Stomach (tissue), 8 donors: ENCODE measurements at regions not wholly inside any gene's neighbourhood (a gene's known extent, or its start where the extent isn't known, plus 50 kb on each side); places are given as distances from the start of the nearest gene placed in this dataset.
"Not testable (repeated sequence)": the region's sequence is repeated elsewhere in the genome, so short reads cannot be mapped to it uniquely, and the experiment has no call there.

Experiments used
- DNase-seq, 2 donors: peaks; one replicate each; pipeline versions ENCODE4 v3.0.0 to v3.0.0-alpha.2; 2013 to 2019
- H3K27ac ChIP-seq, 5 donors: fragments of 200-600 bp in 4 of 5; sonication (generic) in 4 of 5; one replicate each; pipeline ENCODE4 v1.5.1; 2013 to 2019; ENCODE audit warnings: mild to moderate bottlenecking in 1 of 5, moderate library complexity in 1 of 5
- H3K27me3 ChIP-seq, 3 donors: fragments of 200-600 bp; sonication (generic); one replicate each; pipeline ENCODE4 v1.5.1; 2017 to 2019; ENCODE audit warnings: mixed run types in 1 of 3
- H3K36me3 ChIP-seq, 4 donors: fragments of 200-600 bp; sonication (generic); 1 replicate in 3 of 4; 2 replicates in 1 of 4; pipeline ENCODE4 v1.5.1; 2016 to 2019
- H3K4me1 ChIP-seq, 4 donors: fragments of 200-600 bp; sonication (generic); one replicate each; pipeline ENCODE4 v1.5.1; 2016 to 2019
- H3K4me3 ChIP-seq, 4 donors: fragments of 200-600 bp; sonication (generic) in 3 of 4; one replicate each; pipeline ENCODE4 v1.5.1; 2016 to 2019; ENCODE audit warnings: mild to moderate bottlenecking in 1 of 4
- H3K9me3 ChIP-seq, 4 donors: fragments of 200-600 bp; sonication (generic); one replicate each; pipeline ENCODE4 v1.5.1; 2016 to 2019
- CTCF ChIP-seq, 7 experiments: fragments of 450-650 bp in 4 of 7; fragments of 200-600 bp in 3 of 7; sonication (generic) in 3 of 7; IDR thresholded peaks; one replicate each; pipeline ENCODE4 v1.5.1; 2016 to 2019; ENCODE audit warnings: antibody characterized with exemption in 7 of 7, control low read depth in 2 of 7, mild to moderate bottlenecking in 1 of 7
- EP300 ChIP-seq: sonication (generic); formaldehyde crosslinking; IDR thresholded peaks from one replicate; pipeline ENCODE4 v1.6.1; 2017; ENCODE audit warnings: antibody characterized with exemption
- POLR2A ChIP-seq, 4 donors: fragments of 450-650 bp; IDR thresholded peaks; one replicate each; pipeline ENCODE4 v1.6.1; 2016; ENCODE audit warnings: antibody characterized with exemption in 4 of 4, control low read depth in 2 of 4, mild to moderate bottlenecking in 1 of 4, moderate library complexity in 1 of 4
- POLR2AphosphoS5 ChIP-seq, 3 donors: sonication (generic); formaldehyde crosslinking; IDR thresholded peaks; one replicate each; pipeline ENCODE4 v1.6.1; 2016; ENCODE audit warnings: antibody characterized with exemption in 3 of 3
- WGBS, 5 donors: extraction: QIAGEN DNeasy Blood & Tissue Kit in 3 of 5; methylation state at CpG; one replicate each; pipeline versions ENCODE4 v1.1.5 to v1.1.7; 2013 to 2018; 5-methylcytosine and 5-hydroxymethylcytosine counted together
- intact Hi-C: fragments of 100-400 bp; cut with DNase I; formaldehyde crosslinking; loops from one replicate; pipeline ENCODE4 v1.15.1; 2023; ENCODE audit warnings: low total_unique reads
- donor health status: healthy with polysubstance abuse.
- donor health status: Bipolar disorder and iron deficiency.
- donor health status: healthy.

DNA sequence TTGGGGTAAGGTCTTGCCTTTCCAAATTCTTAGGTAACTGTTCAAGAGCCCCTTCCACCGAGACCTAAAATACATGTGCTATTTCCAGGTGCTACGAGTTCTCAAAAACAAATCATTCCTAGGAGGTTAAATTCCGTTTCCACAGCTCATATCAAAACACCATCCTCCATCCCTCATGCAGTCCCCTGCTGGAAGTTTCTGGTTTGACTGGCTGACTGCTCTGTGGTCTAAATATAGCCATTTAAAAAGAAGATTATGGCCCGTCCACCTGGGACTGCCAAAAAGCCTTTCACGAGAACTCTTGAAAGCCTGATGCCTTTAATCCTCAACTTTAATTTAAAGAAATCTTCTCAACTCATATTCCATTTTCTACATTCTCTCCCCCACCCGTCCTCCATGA lies 201.5 kb upstream of the MYL2 start:
- H3K9me3 ChIP-seq: peaks cover 0 to 3% (median 0%) of the 10 kb centered on the region in 4 donors
- no peak overlapping the region for H3K27ac ChIP-seq
- DNase-seq: peak in 1 of 2 donors; percentile 25
- peaks cover 0 to 9% (median 0%) of the 10 kb centered on the region in 4 donors for H3K4me1 ChIP-seq
- H3K36me3 ChIP-seq: no peaks in the 10 kb centered on the region
- H3K4me3 ChIP-seq: no peak overlapping the region
- WGBS, 5 donors: 36 to 59% (median 49%) methylated on average over 6 of the region's 6 CpGs
- no peaks in the 10 kb centered on the region for H3K27me3 ChIP-seq
- intact Hi-C loops: no loop called here
- TF ChIP-seq CTCF (IDR thresholded peaks at IDR 0.05) (no peak), POLR2AphosphoS5 (IDR thresholded peaks at IDR 0.05) (no peak), POLR2A (IDR thresholded peaks at IDR 0.05) (no peak), EP300 (no peak)

- Histone ChIP-seq H3K9me3 (peaks cover 0 to 3% (median under 1%) of the 10 kb centered on the region in 4 donors), H3K4me1 (peaks cover 0 to 9% (median 0%) of the 10 kb centered on the region in 4 donors), H3K27me3 (no peaks in the 10 kb centered on the region), H3K36me3 (no peaks in the 10 kb centered on the region), H3K27ac (no peak overlapping the region), H3K4me3 (no peak overlapping the region)
- TF ChIP-seq CTCF (IDR thresholded peaks at IDR 0.05) (no peak), POLR2AphosphoS5 (IDR thresholded peaks at IDR 0.05) (no peak), EP300 (no peak), POLR2A (IDR thresholded peaks at IDR 0.05) (no peak)
- intact Hi-C loops: no loop called here
- WGBS, 5 donors: 35 to 55% (median 43%) methylated on average over 5 of the region's 5 CpGs
- no peak for DNase-seq
Observed at GRCh38 chr12:111120578-111120977, 200.2 kb upstream of the MYL2 start.

DNA sequence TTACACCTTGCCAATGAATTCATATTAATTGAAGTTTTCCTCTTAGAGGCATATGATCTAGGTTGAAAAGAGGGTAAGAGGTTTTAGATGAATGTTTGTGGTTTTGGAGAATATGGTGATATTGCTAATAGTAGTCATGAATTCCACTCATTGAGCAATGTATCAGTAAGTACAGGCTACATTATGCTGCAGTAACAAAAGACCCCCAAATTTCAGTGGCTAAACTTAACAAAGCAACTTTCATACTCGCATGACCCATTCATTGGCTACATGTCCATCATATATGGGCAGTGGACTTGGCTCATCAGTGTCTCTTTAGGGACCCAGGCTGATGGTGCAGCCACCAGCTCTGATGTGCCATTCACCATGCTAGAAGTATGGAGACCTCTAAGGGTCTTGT lies 196.6 kb upstream of the MYL2 start:
- H3K4me3 ChIP-seq: no peak overlapping the region
- peaks cover 0 to under 1% (median 0%) of the 10 kb centered on the region in 4 donors for H3K4me1 ChIP-seq
- no peaks in the 10 kb centered on the region for H3K27me3 ChIP-seq
- TF ChIP-seq EP300 (no peak), POLR2AphosphoS5 (IDR thresholded peaks at IDR 0.05) (no peak), POLR2A (IDR thresholded peaks at IDR 0.05) (no peak)
- no peak overlapping the region for H3K27ac ChIP-seq
- no peaks in the 10 kb centered on the region for H3K36me3 ChIP-seq
- H3K9me3 ChIP-seq: peaks cover 0 to 3% (median 2%) of the 10 kb centered on the region in 4 donors
- DNase-seq: no peak
- intact Hi-C loops: no loop called here
- 87 to 96% (median 89%) methylated on average over 1 of the region's 1 CpG for WGBS, 5 donors

DNA sequence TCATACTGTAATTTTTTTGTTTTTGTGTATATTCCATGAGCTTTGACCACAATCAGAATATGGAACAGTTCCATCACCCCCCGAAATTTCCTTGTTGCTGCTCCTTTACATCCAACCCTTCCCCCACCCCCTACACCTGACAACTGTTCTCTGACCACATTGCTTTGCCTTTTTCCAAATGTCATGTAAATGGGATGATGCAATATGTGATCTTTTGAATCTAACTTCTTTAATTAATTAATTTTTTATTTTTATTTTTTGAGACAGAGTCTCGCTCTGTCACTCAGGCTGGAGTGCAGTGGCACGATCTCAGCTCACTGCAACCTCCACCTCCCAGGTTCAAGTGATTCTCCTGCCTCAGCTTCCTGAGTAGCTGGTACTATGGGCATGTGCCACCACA lies 192.9 kb upstream of the MYL2 start:
- intact Hi-C loops: not testable (repeated sequence)
- WGBS, 5 donors: 83 to 91% (median 84%) methylated on average over 3 of the region's 3 CpGs

DNA sequence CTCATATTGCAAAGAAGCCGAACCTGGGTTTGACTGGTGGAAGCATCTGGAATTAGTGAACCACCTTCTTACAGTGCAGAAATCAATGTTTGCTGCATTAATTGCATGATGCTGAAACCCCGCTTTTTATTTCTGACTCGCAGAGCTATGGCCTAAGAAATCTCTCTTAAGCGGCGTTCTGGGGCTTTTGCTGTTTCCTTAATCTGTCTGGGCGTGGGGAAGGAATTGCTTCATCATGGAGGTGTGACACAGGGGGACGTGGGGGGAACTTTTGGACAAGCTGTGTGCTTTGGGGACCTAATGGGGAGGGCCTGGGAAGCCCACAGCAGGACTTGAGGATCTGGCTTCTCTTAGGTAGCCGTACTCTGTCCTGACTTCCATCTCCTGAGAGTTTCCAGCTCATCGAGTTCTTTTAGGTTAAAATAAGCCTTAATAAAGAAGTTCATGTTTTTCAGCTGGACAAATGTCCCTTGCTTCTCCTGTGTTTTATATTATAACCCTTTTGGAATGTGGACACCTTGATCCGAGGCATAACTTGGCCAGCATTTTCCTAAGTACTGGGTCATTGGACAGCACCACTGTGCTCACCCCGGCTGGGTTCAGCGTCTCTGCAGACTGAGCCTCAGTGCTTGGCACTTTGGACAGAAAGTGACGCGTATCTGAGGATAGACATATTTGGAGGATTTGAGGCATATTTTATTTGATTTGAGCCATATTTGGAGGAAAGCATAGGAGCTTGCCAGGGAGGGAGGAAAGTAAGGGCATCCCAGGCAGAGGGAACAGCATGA lies 192.1 kb upstream of the MYL2 start:
- TF ChIP-seq EP300 (no peak), CTCF (IDR thresholded peaks at IDR 0.05) (no peak)
- H3K27ac ChIP-seq: no peak overlapping the region
- intact Hi-C loops: no loop called here
- 80 to 86% (median 82%) methylated on average over 14 of the region's 14 CpGs for WGBS, 5 donors
- no peak for DNase-seq
- peaks cover 0 to 12% (median 2%) of the 10 kb centered on the region in 4 donors for H3K9me3 ChIP-seq
- H3K4me1 ChIP-seq: no peaks in the 10 kb centered on the region
- no peaks in the 10 kb centered on the region for H3K27me3 ChIP-seq
- H3K36me3 ChIP-seq: no peaks in the 10 kb centered on the region
- H3K4me3 ChIP-seq: no peak overlapping the region

More for the DNA sequence above, 192.9 kb upstream of the MYL2 start:
- not testable (repeated sequence) for H3K36me3 ChIP-seq, H3K4me1 ChIP-seq, H3K27ac ChIP-seq, DNase-seq, H3K9me3 ChIP-seq, H3K4me3 ChIP-seq, H3K27me3 ChIP-seq
